MCF 10A (cell line): ENCODE measurements at regions not wholly inside any gene's neighbourhood (a gene's known extent, or its start where the extent isn't known, plus 50 kb on each side); places are given as distances from the start of the nearest gene placed in this dataset.

Source experiments
- BruUV-seq: library from RNA; stranded (reverse); fragments of 400-500 nt; replicated peaks from 2 replicates; lab custom pipeline; 2021; lab: Mats Ljungman, UMichigan
- CTCF ChIA-PET: fragments of 300-600 bp; sonication (Branson Sonifier 250); formaldehyde crosslinking; extraction: SDS; loops from one replicate; lab custom pipeline; 2021; ENCODE audit warnings: antibody characterized with exemption, inconsistent platforms; lab: Yijun Ruan, JAX
- POLR2A ChIA-PET: fragments of 300-600, 350-650 bp; sonication (Branson Sonifier 250); formaldehyde crosslinking; extraction: SDS; loops from one replicate; lab custom pipeline; 2020; ENCODE audit warnings: antibody characterized with exemption, inconsistent platforms; lab: Yijun Ruan, JAX
- DNase-seq: peaks from one replicate; pipeline ENCODE4 v3.0.0-alpha.2; 2018; ENCODE audit not compliant: unreplicated experiment
- H3K27ac Mint-ChIP-seq: one replicate; pipeline ENCODE4 v1.8.0; 2022; ENCODE audit warnings: mild to moderate bottlenecking, low read depth, mixed read lengths; ENCODE audit not compliant: unreplicated experiment
- H3K27me3 Mint-ChIP-seq: one replicate; pipeline ENCODE4 v1.8.0; 2022; ENCODE audit warnings: mixed read lengths; ENCODE audit not compliant: insufficient read depth, unreplicated experiment
- H3K36me3 Mint-ChIP-seq: one replicate; pipeline ENCODE4 v1.8.0; 2022; ENCODE audit warnings: mild to moderate bottlenecking, moderate library complexity, mixed read lengths; ENCODE audit not compliant: insufficient read depth, unreplicated experiment
- H3K4me1 Mint-ChIP-seq: one replicate; pipeline ENCODE4 v1.8.0; 2022; ENCODE audit warnings: mixed read lengths; ENCODE audit not compliant: insufficient read depth, unreplicated experiment
- H3K4me3 Mint-ChIP-seq: one replicate; pipeline ENCODE4 v1.8.0; 2022; ENCODE audit warnings: mild to moderate bottlenecking, moderate library complexity, mixed read lengths; ENCODE audit not compliant: unreplicated experiment
- H3K9me3 Mint-ChIP-seq: one replicate; pipeline ENCODE4 v1.8.0; 2022; ENCODE audit warnings: mixed read lengths; ENCODE audit not compliant: unreplicated experiment
- intact Hi-C: fragments of 100-400 bp; cut with micrococcal nuclease; formaldehyde crosslinking; loops from 2 replicates; pipeline ENCODE4 v1.14.1; 2022
- TF ChIP-seq, protein P1 (sequence below): fragments of 200-600 bp; IDR thresholded peaks from one replicate; pipeline ENCODE4 v1.8.0; 2022; ENCODE audit warnings: antibody characterized with exemption, mild to moderate bottlenecking; ENCODE audit not compliant: unreplicated experiment

DNA sequence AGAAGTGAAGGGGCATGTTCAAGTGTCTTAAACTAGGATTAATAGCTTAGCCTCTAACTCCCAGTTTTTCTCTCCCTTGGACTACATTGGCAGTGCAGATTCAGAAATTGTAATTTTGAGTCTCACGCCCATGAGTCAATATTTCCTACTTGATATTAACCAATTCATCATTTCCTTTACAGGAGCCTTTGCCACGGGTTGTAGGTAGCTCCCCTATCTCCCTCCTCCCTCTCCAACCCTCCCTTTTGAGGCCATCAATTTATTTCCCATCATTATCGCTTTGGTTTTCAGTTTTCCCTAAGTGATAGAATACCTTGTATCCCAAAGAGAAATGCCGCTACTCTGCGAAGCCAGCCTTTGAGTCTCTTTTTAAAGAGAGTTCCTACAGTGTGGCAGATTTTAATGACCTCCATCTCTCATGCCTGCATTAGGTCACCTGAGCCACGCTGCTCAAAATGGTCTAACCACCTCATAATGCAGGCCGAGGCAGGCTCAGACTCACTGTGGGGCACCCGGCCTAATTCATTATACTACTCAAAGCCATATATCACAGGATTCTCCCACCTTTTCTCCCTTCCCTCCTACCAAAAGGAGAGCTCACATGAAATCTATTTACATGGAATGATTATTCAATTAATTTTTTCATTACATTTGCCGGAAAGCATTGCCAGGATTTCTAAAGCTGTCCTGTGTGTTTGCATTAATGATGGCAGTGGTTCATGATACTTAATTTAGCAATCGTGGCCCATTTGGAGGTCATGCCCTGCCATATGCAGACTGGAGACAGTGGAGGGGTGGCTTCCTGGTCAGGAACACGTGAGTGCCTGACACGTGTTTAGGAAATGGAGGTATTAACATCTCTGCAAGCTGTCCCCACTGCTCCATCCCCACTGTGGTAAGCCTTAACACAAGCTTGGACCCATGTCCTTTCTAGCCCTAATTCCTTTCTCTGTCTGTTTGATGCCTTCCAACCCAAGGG lies 448.2 kb upstream of the AUTS2 start:
- Mint-ChIP-seq H3K9me3 (peaks cover 24% of the 10 kb centered on the region), H3K4me3 (no peak overlapping the region), H3K4me1 (no peaks in the 10 kb centered on the region), H3K36me3 (no peaks in the 10 kb centered on the region), H3K27ac (no peak overlapping the region), H3K27me3 (no peaks in the 10 kb centered on the region)
- TF ChIP-seq, protein P1, sequence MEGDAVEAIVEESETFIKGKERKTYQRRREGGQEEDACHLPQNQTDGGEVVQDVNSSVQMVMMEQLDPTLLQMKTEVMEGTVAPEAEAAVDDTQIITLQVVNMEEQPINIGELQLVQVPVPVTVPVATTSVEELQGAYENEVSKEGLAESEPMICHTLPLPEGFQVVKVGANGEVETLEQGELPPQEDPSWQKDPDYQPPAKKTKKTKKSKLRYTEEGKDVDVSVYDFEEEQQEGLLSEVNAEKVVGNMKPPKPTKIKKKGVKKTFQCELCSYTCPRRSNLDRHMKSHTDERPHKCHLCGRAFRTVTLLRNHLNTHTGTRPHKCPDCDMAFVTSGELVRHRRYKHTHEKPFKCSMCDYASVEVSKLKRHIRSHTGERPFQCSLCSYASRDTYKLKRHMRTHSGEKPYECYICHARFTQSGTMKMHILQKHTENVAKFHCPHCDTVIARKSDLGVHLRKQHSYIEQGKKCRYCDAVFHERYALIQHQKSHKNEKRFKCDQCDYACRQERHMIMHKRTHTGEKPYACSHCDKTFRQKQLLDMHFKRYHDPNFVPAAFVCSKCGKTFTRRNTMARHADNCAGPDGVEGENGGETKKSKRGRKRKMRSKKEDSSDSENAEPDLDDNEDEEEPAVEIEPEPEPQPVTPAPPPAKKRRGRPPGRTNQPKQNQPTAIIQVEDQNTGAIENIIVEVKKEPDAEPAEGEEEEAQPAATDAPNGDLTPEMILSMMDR, result no peak
- DNase-seq, result no peak
- CTCF ChIA-PET, result interaction anchor here (0.6 kb wide), 1 partner anchor 352 kb away, joined by 3 read pairs; no protein-coding TSS in a partner anchor
- no TSS peak for BruUV-seq
- POLR2A ChIA-PET, result interaction anchor here (0.6 kb wide), 1 partner anchor 16 kb away, joined by 3 read pairs; no protein-coding TSS in a partner anchor
- intact Hi-C loops, result no loop called here

DNA sequence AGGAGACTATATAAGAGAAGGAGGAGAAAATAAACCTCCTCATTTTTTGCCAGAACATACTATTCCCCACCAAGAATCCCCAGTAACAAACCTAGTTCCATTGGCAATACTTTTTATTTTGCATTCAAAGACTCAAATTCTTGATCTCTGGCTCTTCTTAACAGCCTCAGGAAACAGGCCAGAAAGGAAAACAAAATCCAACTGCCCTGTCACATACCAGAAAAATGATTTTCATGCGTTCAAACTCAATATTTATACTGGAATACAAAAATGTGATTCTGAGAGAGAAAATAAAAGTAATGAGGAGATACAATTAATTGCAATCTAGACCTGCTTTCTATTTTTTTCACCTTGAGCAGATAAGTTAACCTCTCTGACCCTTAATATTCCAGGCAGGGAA lies 435.9 kb upstream of the AUTS2 start:
- peaks cover 21% of the 10 kb centered on the region for H3K9me3 Mint-ChIP-seq
- no peaks in the 10 kb centered on the region for H3K27me3 Mint-ChIP-seq
- H3K4me3 Mint-ChIP-seq, result no peak overlapping the region
- intact Hi-C loops, result no loop called here
- no peak for DNase-seq
- no TSS peak for BruUV-seq
- H3K36me3 Mint-ChIP-seq, result no peaks in the 10 kb centered on the region
- no peaks in the 10 kb centered on the region for H3K4me1 Mint-ChIP-seq
- ChIA-PET POLR2A (no interaction called here), CTCF (interaction anchor here (1.1 kb wide), 1 partner anchor 14 kb away, joined by 3 read pairs; no protein-coding TSS in a partner anchor)
- TF ChIP-seq, protein P1, result no peak
- H3K27ac Mint-ChIP-seq, result no peak overlapping the region

DNA sequence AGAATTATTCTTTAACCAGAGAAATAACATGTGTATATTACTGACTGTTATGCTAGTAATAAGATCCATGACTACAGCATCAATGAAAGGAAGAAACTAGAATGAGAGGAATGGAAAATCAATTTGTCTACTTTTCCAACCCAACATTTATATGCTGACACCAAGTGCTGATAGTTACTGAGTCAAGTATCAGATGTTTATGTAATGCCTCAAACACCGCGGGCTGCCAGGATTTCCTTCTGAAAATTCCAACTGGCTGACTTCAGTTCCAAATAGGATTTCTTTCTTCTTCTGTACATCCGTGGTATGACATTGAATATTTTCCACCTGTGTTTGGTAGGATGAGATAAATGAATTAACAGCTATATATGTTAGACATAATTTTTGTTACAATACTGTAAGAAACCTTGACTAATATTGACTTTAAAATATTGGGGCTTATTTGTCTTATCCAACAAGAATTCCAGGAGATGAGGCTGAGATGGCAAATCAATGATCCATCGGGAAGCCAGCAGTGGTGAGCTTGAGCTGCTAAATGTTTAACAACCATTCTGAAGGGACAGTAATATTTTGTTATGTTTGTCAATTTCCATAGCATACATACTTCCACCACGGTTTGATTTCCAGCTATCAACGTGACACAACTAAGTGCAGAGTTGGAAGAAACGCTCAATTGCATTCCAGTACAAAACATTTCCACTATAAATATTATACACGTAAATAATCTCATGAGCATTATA lies 435.2 kb upstream of the AUTS2 start:
- no TSS peak for BruUV-seq
- no peaks in the 10 kb centered on the region for H3K27me3 Mint-ChIP-seq

More for the DNA sequence above, 435.2 kb upstream of the AUTS2 start:
- TF ChIP-seq, protein P1, result no peak
- Mint-ChIP-seq H3K4me1 (no peaks in the 10 kb centered on the region), H3K9me3 (peaks cover 21% of the 10 kb centered on the region), H3K4me3 (no peak overlapping the region), H3K36me3 (no peaks in the 10 kb centered on the region), H3K27ac (no peak overlapping the region)
- intact Hi-C loops, result no loop called here
- CTCF ChIA-PET, result no interaction called here
- no peak for DNase-seq
- POLR2A ChIA-PET, result no interaction called here
